Panc1 (cell line): ENCODE measurements at regions not wholly inside any gene's neighbourhood (a gene's known extent, or its start where the extent isn't known, plus 50 kb on each side); places are given as distances from the start of the nearest gene placed in this dataset.

Source experiments
- POLR2AphosphoS5 ChIP-seq: IDR thresholded peaks from 2 replicates; pipeline ENCODE4 v1.6.1; 2012; ENCODE audit warnings: mild to moderate bottlenecking, low read depth, low read length, moderate library complexity
- TF ChIP-seq, protein P1 (sequence below): fragments of 450-650 bp; IDR thresholded peaks from 2 replicates; pipeline ENCODE4 v1.5.1; 2017; ENCODE audit warnings: mild to moderate bottlenecking
- TF ChIP-seq, protein P2 (sequence below), 2 experiments: IDR thresholded peaks; 2 replicates each; pipeline ENCODE4 v1.6.1; 2011 to 2012; ENCODE audit warnings: low read depth in 2 of 2, control low read depth in 1 of 2, low read length in 1 of 2, mild to moderate bottlenecking in 1 of 2, moderate library complexity in 1 of 2; ENCODE audit not compliant: insufficient read depth in 1 of 2

DNA sequence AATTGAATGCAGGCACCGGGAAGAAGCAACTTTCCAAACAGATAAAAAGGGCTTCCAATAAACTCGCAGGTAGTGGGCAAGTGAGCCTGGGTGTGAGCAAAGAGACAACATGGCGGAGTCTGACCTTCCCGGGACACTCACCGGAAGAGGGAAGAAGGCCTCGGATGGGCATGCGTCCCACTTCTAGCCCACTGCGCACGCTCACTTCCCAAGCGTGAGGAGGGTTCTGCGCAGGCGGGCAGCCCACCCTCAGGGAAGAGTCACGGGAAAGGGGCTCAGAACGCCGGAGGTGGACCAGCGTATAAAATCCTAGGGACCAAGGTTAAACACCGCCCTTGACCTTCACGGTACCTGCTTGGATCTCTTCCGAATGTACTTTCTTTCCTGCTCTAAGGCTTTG lies 95.5 kb upstream of the AFDN start:
- TF ChIP-seq, protein P1, sequence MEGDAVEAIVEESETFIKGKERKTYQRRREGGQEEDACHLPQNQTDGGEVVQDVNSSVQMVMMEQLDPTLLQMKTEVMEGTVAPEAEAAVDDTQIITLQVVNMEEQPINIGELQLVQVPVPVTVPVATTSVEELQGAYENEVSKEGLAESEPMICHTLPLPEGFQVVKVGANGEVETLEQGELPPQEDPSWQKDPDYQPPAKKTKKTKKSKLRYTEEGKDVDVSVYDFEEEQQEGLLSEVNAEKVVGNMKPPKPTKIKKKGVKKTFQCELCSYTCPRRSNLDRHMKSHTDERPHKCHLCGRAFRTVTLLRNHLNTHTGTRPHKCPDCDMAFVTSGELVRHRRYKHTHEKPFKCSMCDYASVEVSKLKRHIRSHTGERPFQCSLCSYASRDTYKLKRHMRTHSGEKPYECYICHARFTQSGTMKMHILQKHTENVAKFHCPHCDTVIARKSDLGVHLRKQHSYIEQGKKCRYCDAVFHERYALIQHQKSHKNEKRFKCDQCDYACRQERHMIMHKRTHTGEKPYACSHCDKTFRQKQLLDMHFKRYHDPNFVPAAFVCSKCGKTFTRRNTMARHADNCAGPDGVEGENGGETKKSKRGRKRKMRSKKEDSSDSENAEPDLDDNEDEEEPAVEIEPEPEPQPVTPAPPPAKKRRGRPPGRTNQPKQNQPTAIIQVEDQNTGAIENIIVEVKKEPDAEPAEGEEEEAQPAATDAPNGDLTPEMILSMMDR = no peak
- TF ChIP-seq, protein P2, sequence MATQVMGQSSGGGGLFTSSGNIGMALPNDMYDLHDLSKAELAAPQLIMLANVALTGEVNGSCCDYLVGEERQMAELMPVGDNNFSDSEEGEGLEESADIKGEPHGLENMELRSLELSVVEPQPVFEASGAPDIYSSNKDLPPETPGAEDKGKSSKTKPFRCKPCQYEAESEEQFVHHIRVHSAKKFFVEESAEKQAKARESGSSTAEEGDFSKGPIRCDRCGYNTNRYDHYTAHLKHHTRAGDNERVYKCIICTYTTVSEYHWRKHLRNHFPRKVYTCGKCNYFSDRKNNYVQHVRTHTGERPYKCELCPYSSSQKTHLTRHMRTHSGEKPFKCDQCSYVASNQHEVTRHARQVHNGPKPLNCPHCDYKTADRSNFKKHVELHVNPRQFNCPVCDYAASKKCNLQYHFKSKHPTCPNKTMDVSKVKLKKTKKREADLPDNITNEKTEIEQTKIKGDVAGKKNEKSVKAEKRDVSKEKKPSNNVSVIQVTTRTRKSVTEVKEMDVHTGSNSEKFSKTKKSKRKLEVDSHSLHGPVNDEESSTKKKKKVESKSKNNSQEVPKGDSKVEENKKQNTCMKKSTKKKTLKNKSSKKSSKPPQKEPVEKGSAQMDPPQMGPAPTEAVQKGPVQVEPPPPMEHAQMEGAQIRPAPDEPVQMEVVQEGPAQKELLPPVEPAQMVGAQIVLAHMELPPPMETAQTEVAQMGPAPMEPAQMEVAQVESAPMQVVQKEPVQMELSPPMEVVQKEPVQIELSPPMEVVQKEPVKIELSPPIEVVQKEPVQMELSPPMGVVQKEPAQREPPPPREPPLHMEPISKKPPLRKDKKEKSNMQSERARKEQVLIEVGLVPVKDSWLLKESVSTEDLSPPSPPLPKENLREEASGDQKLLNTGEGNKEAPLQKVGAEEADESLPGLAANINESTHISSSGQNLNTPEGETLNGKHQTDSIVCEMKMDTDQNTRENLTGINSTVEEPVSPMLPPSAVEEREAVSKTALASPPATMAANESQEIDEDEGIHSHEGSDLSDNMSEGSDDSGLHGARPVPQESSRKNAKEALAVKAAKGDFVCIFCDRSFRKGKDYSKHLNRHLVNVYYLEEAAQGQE (IDR thresholded peaks at IDR 0.05; ENCODE audit: insufficient read depth in 1 of 2, low read depth in 2 of 2, low read length in 1 of 2) = no peak
- no peak for TF ChIP-seq POLR2AphosphoS5
